Keratinocyte (primary cell): ENCODE measurements at regions not wholly inside any gene's neighbourhood (a gene's known extent, or its start where the extent isn't known, plus 50 kb on each side); places are given as distances from the start of the nearest gene placed in this dataset.

Source experiments
- DNase-seq: peaks from one replicate; pipeline ENCODE4 v3.0.0-alpha.2; 2011; ENCODE audit warnings: low read depth, missing footprints, low spot score
- FAIRE-seq: peaks from 2 replicates; lab custom pipeline; 2011; peaks lifted over from hg19 to GRCh38; lab: Jason Lieb, UNC
- H2AFZ ChIP-seq: 2 replicates; pipeline ENCODE4 v1.6.0; 2012; ENCODE audit warnings: low read length, control low read depth, inconsistent platforms; ENCODE audit not compliant: control insufficient read depth
- H3K27ac ChIP-seq: 2 replicates; pipeline ENCODE4 v1.5.1; 2011; ENCODE audit warnings: low read length; ENCODE audit not compliant: control insufficient read depth, insufficient read depth
- H3K27me3 ChIP-seq: 3 replicates; pipeline ENCODE4 v1.6.0; 2011; ENCODE audit warnings: low read length; ENCODE audit not compliant: control insufficient read depth, insufficient read depth; ENCODE audit errors: extremely low read depth
- H3K36me3 ChIP-seq, 2 experiments: 2 replicates in 1 of 2; 3 replicates in 1 of 2; pipeline ENCODE4 v1.5.1; 2011; ENCODE audit warnings: low read length in 2 of 2, mild to moderate bottlenecking in 1 of 2; ENCODE audit not compliant: control insufficient read depth in 2 of 2, insufficient read depth in 2 of 2; ENCODE audit errors: extremely low read depth in 1 of 2
- H3K4me1 ChIP-seq: 3 replicates; pipeline ENCODE4 v1.5.1; 2011; ENCODE audit warnings: low read length; ENCODE audit not compliant: control insufficient read depth, insufficient read depth; ENCODE audit errors: extremely low read depth
- H3K4me2 ChIP-seq: 3 replicates; pipeline ENCODE4 v1.6.0; 2011; ENCODE audit warnings: low read depth, low read length; ENCODE audit not compliant: control insufficient read depth, insufficient read depth; ENCODE audit errors: extremely low read depth
- H3K4me3 ChIP-seq, 3 experiments: fragments of 200-600 bp in 1 of 3; sonication (generic) in 1 of 3; 2 replicates in 2 of 3; 3 replicates in 1 of 3; pipeline ENCODE4 v1.5.1; 2011 to 2016; ENCODE audit warnings: low read length in 3 of 3, mild to moderate bottlenecking in 3 of 3, control low read depth in 2 of 3, inconsistent platforms in 1 of 3, low read depth in 1 of 3, mixed read lengths in 1 of 3, mixed run types in 1 of 3, moderate library complexity in 1 of 3; ENCODE audit not compliant: control insufficient read depth in 2 of 3, insufficient read depth in 2 of 3; ENCODE audit errors: extremely low read depth in 1 of 3
- H3K79me2 ChIP-seq: 2 replicates; pipeline ENCODE4 v1.6.0; 2012; ENCODE audit warnings: low read length; ENCODE audit not compliant: control insufficient read depth, insufficient read depth
- H3K9ac ChIP-seq: 3 replicates; pipeline ENCODE4 v1.6.0; 2011; ENCODE audit warnings: low read length; ENCODE audit not compliant: control insufficient read depth, insufficient read depth; ENCODE audit errors: extremely low read depth
- H3K9me1 ChIP-seq: 3 replicates; pipeline ENCODE4 v1.6.0; 2011; ENCODE audit warnings: low read length; ENCODE audit not compliant: control insufficient read depth, insufficient read depth; ENCODE audit errors: extremely low read depth
- H3K9me3 ChIP-seq: 2 replicates; pipeline ENCODE4 v1.5.1; 2012; ENCODE audit warnings: low read depth, low read length; ENCODE audit not compliant: control insufficient read depth
- H4K20me1 ChIP-seq: 3 replicates; pipeline ENCODE4 v1.6.0; 2011; ENCODE audit warnings: low read length; ENCODE audit not compliant: control insufficient read depth, insufficient read depth; ENCODE audit errors: extremely low read depth
- CTCF ChIP-seq, 3 experiments: IDR thresholded peaks in 1 of 3; conservative IDR thresholded peaks in 1 of 3; optimal IDR thresholded peaks in 1 of 3; 2 replicates in 2 of 3; 3 replicates in 1 of 3; pipeline versions ENCODE3 to v1.5.1; 2011; ENCODE audit warnings: low read length in 3 of 3, mild to moderate bottlenecking in 3 of 3, moderate library complexity in 2 of 3, control low read depth in 1 of 3, inconsistent platforms in 1 of 3; ENCODE audit not compliant: insufficient read depth in 2 of 3; ENCODE audit errors: extremely low read depth in 1 of 3
- EZH2 ChIP-seq: IDR thresholded peaks from one replicate; pipeline ENCODE4 v1.6.1; 2012; ENCODE audit warnings: inconsistent platforms, mild to moderate bottlenecking, low read length, moderate library complexity
- dilution Hi-C: fragments of 300-500 bp; cut with MboI; formaldehyde crosslinking; loops from one replicate; pipeline ENCODE4 v1.7.0; 2020; ENCODE audit warnings: low sequenced_read_pairs; ENCODE audit not compliant: extremely low pct_ligation_motif_present

DNA sequence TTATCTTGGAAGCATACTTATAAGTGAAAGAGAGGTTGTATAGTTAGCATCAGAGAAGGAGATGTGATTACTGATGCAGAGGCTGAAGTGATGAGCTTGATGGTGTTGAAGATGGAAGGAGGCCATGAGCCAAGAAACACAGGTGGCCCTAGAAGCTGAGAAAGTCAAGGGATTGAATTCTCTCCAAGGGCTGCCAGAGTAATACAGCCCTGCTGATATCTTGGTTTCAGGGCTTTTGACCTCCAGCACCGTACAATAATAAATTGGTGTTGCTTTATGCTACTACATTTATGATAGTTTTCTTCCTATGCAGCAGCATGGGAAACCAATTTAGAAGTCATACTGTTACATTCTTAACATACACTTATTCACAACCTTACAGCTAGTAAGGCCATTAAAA, 1133.3 kb downstream of the AACS start:
- DNase-seq (no peak), FAIRE-seq (no peak)
- H3K9me1 ChIP-seq = no peaks in the 10 kb centered on the region
- H3K27ac ChIP-seq = no peak overlapping the region
- no peak overlapping the region for H3K9ac ChIP-seq
- H3K79me2 ChIP-seq = no peaks in the 10 kb centered on the region
- H3K27me3 ChIP-seq = no peaks in the 10 kb centered on the region
- TF ChIP-seq CTCF (optimal IDR thresholded peaks at IDR 0.05 in 1 of 3, IDR thresholded peaks at IDR 0.05 in 1 of 3, conservative IDR thresholded peaks at IDR 0.05 in 1 of 3; ENCODE audit: extremely low read depth in 1 of 3, insufficient read depth in 2 of 3, low read length in 3 of 3) (no peak), EZH2 (no peak)
- dilution Hi-C loops = no loop called here
- H3K4me2 ChIP-seq = no peak overlapping the region
- H4K20me1 ChIP-seq = no peaks in the 10 kb centered on the region
- no peaks in the 10 kb centered on the region for H3K9me3 ChIP-seq
- no peak overlapping the region for H3K4me3 ChIP-seq
- H3K36me3 ChIP-seq = no peaks in the 10 kb centered on the region
- H3K4me1 ChIP-seq = no peaks in the 10 kb centered on the region
- no peak overlapping the region for H2AFZ ChIP-seq

- H3K9me3 ChIP-seq = no peaks in the 10 kb centered on the region
- no peak overlapping the region for H3K4me2 ChIP-seq
- TF ChIP-seq EZH2 (no peak), CTCF (optimal IDR thresholded peaks at IDR 0.05 in 1 of 3, IDR thresholded peaks at IDR 0.05 in 1 of 3, conservative IDR thresholded peaks at IDR 0.05 in 1 of 3; ENCODE audit: extremely low read depth in 1 of 3, insufficient read depth in 2 of 3, low read length in 3 of 3) (no peak)
- H3K36me3 ChIP-seq = no peaks in the 10 kb centered on the region
- dilution Hi-C loops = no loop called here
- H3K79me2 ChIP-seq = no peaks in the 10 kb centered on the region
- no peak overlapping the region for H2AFZ ChIP-seq
- H3K4me3 ChIP-seq = no peak overlapping the region
- no peaks in the 10 kb centered on the region for H3K4me1 ChIP-seq
- H4K20me1 ChIP-seq = no peaks in the 10 kb centered on the region
- DNase-seq (no peak), FAIRE-seq (no peak)
- H3K27ac ChIP-seq = no peak overlapping the region
- H3K9me1 ChIP-seq = no peaks in the 10 kb centered on the region
- no peaks in the 10 kb centered on the region for H3K27me3 ChIP-seq
- H3K9ac ChIP-seq = no peak overlapping the region
These were observed 1133.9 kb downstream of the AACS start for GRCh38 chr12:126198966-126199692.
